ENCODE measurements at regions not wholly inside any gene's neighbourhood (a gene's known extent, or its start where the extent isn't known, plus 50 kb on each side); places are given as distances from the start of the nearest gene placed in this dataset.

GRCh38 chr2:186017278-186017677, 278.7 kb downstream of the FSIP2 start:
- no peak overlapping the region for H3K27ac ChIP-seq
- intact Hi-C loops (cut with DNase I) = no loop called here
- H3K9me3 ChIP-seq = peaks cover 0 to 9% (median 0%) of the 10 kb centered on the region in 3 donors
- TF ChIP-seq CTCF (IDR thresholded peaks at IDR 0.05) (no peak), POLR2A (IDR thresholded peaks at IDR 0.05) (no peak)
- H3K4me3 ChIP-seq = no peak overlapping the region
- H3K27me3 ChIP-seq = no peaks in the 10 kb centered on the region
- no peaks in the 10 kb centered on the region for H3K4me1 ChIP-seq
- H3K36me3 ChIP-seq = no peaks in the 10 kb centered on the region
- DNase-seq = no peak
- 73 to 78% methylated on average over 4 of the region's 4 CpGs for WGBS, 2 donors

GRCh38 chr2:186024921-186025320, 286.3 kb downstream of the FSIP2 start:
- Histone ChIP-seq H3K27ac (no peak overlapping the region), H3K27me3 (no peaks in the 10 kb centered on the region), H3K36me3 (no peaks in the 10 kb centered on the region), H3K4me1 (no peaks in the 10 kb centered on the region), H3K9me3 (no peaks in the 10 kb centered on the region), H3K4me3 (no peak overlapping the region)
- no peak for TF ChIP-seq POLR2A (IDR thresholded peaks at IDR 0.05)
- no peak for TF ChIP-seq CTCF (IDR thresholded peaks at IDR 0.05)
- intact Hi-C loops (cut with DNase I) = no loop called here
- no peak for DNase-seq

- no peaks in the 10 kb centered on the region for H3K9me3 ChIP-seq
- no peaks in the 10 kb centered on the region for H3K27me3 ChIP-seq
- intact Hi-C loops (cut with DNase I) = no loop called here
- H3K4me3 ChIP-seq = no peak overlapping the region
- no peak for DNase-seq
- H3K27ac ChIP-seq = no peak overlapping the region
- no peaks in the 10 kb centered on the region for H3K36me3 ChIP-seq
- TF ChIP-seq POLR2A (IDR thresholded peaks at IDR 0.05) = no peak
- no peak for TF ChIP-seq CTCF (IDR thresholded peaks at IDR 0.05)
- WGBS, 2 donors = 84 to 97% methylated on average over 2 of the region's 2 CpGs
- no peaks in the 10 kb centered on the region for H3K4me1 ChIP-seq
Measured at GRCh38 chr2:186027922-186028321, 289.3 kb downstream of the FSIP2 start.

GRCh38 chr2:186031229-186031628, 292.6 kb downstream of the FSIP2 start:
- H3K9me3 ChIP-seq = no peaks in the 10 kb centered on the region
- H3K27me3 ChIP-seq = no peaks in the 10 kb centered on the region
- TF ChIP-seq CTCF (IDR thresholded peaks at IDR 0.05) = no peak
- TF ChIP-seq POLR2A (IDR thresholded peaks at IDR 0.05) = no peak
- DNase-seq = no peak
- no peaks in the 10 kb centered on the region for H3K36me3 ChIP-seq
- no peak overlapping the region for H3K27ac ChIP-seq
- intact Hi-C loops (cut with DNase I) = no loop called here
- WGBS, 2 donors = 83% methylated on average over 1 of the region's 1 CpG
- no peak overlapping the region for H3K4me3 ChIP-seq
- no peaks in the 10 kb centered on the region for H3K4me1 ChIP-seq

- DNase-seq = no peak
- intact Hi-C loops (cut with DNase I) = no loop called here
- H3K4me3 ChIP-seq = no peak overlapping the region
- no peaks in the 10 kb centered on the region for H3K9me3 ChIP-seq
- H3K27ac ChIP-seq = no peak overlapping the region
- H3K4me1 ChIP-seq = no peaks in the 10 kb centered on the region
- WGBS, 2 donors = 91 to 100% methylated on average over 2 of the region's 2 CpGs
- TF ChIP-seq CTCF (IDR thresholded peaks at IDR 0.05) (no peak), POLR2A (IDR thresholded peaks at IDR 0.05) (no peak)
- H3K27me3 ChIP-seq = no peaks in the 10 kb centered on the region
- H3K36me3 ChIP-seq = no peaks in the 10 kb centered on the region
Measured at GRCh38 chr2:186032102-186032738, 293.6 kb downstream of the FSIP2 start.

Data from esophagus squamous epithelium (tissue), 5 donors.